ENCODE measurements at regions not wholly inside any gene's neighbourhood (a gene's known extent, or its start where the extent isn't known, plus 50 kb on each side); places are given as distances from the start of the nearest gene placed in this dataset.
A peak's percentile ranks its signal among the peaks of the same experiment; 100 is the strongest.

DNA sequence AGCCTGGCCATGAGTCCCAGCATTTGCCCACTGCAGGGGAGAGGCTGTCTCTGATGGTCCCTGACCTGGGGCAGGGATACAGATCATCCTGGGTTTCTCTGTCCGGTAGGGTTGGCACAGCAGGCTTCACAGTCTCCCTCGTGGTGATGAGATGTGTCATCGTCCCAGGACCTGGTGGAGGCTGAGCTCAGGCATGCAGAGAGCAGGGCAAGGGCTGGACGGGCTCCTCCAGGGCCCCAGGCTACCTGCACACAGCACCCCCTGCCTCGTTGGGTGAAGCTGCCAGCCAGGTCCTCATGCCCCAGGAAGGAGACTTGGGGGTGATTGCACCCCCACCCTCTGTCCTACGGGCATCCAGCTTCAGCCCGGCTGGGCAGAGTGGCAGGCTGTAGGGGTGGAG lies 155.8 kb upstream of the GSE1 start:
- DNase-seq (ENCODE audit: low read depth) = no peak

GRCh38 chr16:85458968-85459367 lies 154.2 kb upstream of the GSE1 start:
- DNase-seq (ENCODE audit: low read depth) = no peak

DNA sequence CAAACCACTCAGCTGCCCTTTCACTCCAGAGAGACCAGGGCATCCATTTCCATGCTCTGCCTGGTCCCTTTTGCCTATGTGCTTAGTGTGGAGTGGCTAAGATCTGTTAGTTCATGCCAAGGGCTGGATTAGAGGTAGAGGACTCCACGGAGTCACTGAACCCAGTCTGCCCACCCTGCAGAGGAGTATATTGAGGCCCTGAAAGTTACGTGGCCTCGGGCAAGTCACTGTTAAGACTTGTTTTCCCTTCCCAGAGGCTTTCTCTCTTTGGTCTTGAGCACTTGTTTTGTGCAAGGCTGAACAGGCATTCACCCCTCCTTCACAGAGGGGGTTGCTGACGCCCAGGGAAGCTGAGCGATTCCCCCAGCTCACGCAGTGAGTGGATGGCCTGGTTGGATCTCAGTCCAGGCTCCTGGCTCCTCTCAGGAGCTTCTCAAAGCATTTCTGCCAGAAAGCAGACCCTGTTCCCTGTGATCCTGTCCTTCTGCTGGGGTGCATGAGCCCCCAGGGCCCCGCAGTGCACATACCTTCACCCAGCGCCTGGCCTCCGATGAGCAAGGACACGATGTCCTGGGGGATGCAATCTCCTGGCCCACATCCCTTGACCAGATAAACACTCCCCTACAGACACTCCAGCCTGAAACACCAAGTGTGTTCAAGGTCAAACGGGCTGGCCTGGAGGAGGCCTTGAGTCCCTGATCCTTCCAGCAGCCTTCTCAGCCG lies 153.4 kb upstream of the GSE1 start:
- DNase-seq (ENCODE audit: low read depth) = no peak

DNA sequence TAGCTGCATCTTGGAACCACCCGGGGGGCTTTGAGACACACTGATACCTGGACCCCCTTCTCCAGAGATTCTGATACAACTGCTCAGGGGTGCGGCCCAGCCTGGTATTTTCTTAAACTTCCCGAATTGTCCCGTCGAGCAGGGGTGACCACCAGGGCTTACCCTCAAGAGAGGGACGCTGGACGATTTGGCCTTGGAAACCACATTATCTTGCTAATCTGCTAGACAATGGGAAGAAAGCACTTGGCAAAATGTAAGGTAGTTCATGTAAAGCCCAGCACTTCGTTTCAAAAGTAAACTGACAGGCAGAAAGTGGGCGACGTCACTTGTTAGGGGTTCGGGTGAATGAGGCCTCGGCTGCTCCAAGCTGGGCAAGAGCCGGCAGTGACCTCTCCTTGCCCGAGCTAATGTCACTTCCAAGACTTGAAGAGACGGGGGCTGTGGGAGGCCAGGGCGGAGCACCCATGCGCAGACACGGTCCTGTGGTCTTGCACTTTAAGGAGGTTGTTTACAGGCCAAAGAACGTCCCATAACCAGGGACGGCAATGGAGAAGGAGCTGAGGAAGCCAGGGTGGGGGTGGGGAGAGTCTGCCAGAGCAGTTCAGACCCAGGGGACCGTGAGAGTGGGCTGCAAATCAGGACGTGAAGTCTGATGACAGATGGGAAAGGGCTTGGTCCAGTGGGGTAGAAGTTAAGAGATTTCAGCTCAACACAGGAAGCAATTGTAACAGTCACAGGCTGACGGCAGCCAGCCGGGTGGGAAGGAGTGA lies 152.7 kb upstream of the GSE1 start:
- no peak for DNase-seq (ENCODE audit: low read depth)

DNA sequence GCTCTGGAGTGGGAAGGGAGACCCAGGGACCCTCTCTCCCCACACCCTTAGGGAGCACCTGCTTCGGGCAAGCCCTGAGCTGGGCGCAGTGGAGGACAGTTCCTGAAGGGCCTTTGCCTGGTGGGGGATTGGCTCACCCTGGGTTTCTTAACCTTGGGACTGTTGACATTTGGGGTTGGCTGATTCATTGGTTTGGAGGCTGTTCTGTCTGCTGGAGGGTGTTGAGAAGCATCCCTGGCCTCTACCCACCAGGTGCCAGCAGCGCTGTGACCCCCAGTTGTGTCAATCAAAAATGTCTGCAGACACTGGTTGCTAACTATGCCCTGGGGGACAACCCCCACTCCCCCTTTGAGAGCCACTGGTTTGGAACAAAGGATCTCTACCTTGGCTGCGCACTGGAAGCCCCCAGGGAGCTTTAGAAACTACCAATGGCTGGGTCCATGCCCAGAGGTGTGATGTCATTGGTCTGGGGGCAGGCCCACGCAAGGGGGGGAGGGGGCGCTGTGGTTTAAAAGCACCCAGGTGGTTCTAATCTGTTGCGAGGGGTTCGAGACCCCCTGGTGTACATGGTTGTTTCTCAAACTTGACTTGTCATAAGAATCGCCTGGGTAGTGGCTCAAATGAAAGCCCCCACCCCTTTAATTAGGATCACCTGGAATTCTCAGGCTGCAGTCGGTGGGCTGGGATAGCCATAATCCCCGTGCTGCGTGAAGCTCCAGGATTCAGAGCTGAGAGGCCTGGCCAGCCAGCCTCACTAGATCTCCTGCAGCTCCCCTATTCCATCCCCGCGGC lies 151.9 kb upstream of the GSE1 start:
- DNase-seq (ENCODE audit: low read depth) = peak; percentile 29

GRCh38 chr16:85461814-85462713 lies 151.1 kb upstream of the GSE1 start:
- DNase-seq (ENCODE audit: low read depth) = no peak

DNA sequence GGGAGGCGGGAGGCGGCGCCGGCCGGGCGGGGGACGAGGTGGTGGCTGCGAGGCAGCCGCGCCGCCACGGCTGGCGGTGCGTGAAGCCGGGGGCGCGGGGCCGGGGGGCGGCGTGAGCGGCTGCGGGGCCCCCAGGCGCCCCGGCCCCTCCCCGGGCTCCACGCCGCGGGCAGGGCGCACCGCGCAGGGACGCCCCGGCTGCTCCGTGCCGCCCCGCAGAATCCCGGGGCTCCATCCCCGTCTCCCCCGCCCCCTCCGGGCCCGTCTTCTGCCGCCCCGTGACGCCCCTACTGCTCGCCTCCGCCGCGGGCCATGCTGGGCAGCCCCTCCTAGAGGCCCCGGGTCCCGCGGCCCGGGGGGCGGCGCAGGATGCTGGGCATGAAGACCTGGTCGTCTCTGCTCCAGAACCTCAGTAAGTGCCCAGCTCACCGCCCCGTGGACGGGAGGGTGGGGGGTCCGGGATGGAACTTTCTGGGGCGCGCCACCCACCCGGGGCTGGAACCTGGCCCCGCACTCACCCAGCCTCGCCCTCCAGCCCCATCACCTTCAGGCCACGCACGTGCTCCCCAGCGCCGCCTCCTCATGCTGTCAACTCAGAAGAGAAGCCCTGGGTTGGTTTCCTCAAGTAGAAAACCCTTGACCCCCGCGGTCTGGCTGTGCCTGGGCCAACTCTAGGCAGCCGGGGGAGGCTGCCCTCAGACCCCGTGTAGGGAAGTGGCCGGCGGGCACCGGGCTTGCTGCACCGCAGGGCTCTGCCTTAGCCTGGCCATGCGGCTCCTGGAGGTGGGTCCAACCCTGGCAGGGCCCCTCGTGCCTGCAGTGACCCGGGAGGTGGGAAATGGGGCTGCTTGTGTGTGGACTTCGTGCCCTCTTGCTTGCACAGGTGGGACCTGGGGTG lies 150.2 kb upstream of the GSE1 start:
- no peak for DNase-seq (ENCODE audit: low read depth)

DNA sequence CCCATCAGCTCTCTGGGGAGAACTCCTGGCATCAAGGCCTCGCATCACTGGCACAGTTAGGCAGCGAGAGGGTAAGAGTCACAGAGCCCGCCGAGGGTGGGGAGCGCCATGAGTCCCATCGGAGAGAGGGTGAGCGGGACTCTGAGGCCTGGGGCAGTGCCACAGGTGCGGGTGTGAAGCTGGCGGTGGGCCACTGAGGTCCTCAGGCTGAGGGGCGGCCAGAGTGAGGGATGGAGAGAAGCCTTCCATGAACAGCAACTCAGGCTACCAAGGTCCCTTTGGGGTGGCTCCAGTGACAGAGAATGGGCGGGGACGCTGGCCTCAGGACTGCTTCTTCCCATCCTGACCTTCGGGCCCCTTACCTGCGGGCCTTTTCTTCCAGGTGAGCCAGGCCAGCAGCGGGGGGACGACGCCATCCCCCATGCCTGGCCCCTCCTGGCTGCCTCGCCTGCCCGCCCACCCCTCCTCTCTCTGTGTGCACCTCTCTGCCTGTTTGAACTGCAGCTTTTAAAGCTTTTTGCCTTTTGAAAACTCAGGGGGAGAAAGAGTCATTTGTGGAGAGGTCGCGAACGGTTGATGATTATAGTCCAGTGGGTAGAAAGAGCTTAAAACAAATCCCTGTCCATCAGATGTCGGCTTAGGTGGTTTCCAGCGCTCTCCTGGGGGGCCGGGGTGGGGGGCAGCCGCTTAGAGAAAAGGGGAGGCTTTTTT lies 149.3 kb upstream of the GSE1 start:
- DNase-seq (ENCODE audit: low read depth) = no peak

- no peak for DNase-seq (ENCODE audit: low read depth)
Measured at GRCh38 chr16:85464383-85465305, 148.5 kb upstream of the GSE1 start.

DNA sequence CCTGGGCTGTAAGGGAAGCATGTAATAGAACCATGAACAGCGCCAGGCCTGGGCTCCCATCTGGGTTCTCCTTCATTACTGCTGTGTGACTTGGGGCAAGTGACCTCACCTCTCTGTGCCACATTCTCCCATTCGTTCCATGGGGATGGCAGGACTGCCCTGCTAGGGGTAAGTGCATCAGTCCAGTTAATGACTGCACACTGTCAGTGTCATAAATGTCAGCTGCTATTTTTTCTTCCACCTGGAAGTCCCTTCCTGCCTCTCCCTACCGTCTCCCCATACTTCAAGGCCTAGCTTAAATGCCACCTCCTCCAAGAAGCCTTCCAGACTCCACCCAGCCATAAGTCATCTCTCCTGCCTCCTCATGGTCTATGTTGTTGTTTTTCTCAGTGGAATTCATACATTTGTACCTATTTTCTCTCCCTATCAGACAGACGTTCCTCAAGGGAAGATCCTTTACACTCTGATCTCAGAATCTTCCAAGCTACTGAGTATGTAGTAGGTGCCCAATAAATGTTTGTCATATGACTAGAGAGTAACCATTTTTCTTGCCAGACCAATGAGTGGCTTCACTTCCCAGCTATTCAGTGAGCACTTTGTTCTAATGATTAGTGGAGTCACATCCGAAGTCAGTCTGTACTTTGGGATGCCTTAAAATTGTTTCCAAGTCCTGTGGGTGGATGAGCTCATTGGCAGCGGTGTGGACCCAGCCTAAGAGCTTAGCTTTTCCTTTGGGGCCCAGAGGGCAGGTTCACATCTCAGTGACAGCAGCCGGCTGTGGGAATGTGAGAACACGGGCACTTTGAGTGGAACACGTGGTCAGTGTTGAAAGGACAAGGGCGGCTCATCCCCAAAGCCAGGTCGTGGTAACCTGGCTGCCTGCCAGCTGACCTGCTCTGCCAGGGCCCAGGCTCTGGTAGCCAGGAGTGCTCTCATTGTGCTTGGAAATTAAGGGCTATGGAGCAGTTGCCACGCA lies 147.5 kb upstream of the GSE1 start:
- peak; percentile 28 for DNase-seq (ENCODE audit: low read depth)

DNA sequence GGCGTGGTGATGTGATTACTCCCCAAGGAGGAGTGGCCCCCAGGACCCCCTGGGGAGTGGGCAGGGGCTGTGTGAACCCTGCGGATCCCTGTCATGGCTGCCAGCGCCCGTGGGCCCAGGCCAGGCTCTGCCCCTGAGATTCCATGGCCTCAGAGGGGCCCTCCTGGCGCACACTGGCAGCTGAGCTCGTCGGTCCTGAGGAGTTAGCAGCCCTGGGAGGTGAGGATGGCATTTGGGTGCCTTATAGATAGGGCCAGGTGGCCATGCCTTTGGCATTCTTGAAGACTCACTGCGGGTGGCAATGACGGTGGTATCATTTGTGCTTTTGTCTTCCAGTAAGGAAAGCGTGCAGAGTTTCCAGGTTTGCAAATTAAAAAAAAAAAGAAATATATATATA lies 146.8 kb upstream of the GSE1 start:
- no peak for DNase-seq (ENCODE audit: low read depth)

- DNase-seq (ENCODE audit: low read depth) = no peak
Measured at GRCh38 chr16:85466989-85467388, 146.1 kb upstream of the GSE1 start.

DNA sequence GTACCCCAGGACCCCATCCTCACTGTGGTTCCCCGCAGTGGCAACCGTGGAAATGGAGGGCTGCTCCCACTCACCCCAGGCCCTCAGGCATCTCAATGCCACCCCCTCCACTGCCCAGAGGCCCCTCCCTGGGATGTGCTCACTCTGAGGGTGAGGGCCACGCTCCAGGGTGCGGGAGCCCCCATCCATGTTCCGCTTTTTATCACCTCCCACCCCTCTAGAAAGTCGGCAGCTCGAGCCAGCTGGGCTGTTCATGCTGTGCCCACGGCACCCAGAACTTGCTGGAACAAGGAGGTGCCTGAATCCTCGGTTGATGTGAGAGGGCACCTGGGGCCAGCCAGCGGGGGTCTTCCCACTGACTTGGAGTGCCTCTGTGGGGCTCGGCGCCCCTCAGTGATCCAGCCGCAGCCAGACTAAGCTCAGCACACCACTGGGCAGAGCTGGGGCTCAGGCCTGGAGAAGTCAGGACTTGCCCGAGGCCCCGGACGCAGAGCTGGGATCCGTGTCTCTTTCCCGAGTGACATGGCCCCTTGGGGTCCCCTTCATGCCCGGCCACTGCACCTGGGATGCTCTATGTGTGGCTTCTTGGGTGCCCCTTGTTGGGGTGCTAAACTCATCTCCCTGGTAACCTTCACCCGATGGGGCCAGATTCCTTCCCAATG lies 143.1 kb upstream of the GSE1 start:
- DNase-seq (ENCODE audit: low read depth) = no peak

DNA sequence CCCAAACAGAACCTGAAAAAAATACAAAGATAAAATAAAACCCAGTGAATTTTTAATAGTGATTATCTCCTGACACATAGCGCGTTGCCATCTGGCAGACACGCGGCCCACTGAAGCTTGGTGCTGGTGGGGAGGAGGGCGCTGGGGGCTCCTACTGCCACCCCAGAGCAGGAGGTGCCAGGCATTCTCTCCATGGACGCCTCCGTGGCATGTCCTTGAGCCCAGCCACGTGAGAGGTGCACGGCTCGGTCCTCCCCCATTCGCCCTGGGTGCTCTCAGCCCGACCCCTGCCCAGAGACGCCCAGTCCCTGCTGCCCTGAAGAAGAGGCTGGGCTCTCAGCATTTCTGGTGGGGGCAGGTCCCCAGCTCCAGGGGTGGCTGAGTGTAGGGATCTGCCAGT lies 142.2 kb upstream of the GSE1 start:
- DNase-seq (ENCODE audit: low read depth) = no peak

GRCh38 chr16:85471469-85472431 lies 141.4 kb upstream of the GSE1 start:
- DNase-seq (ENCODE audit: low read depth) = no peak

GRCh38 chr16:85472514-85472913 lies 140.6 kb upstream of the GSE1 start:
- DNase-seq (ENCODE audit: low read depth) = no peak
